Neural cell (in vitro differentiated cells): ENCODE measurements at regions not wholly inside any gene's neighbourhood (a gene's known extent, or its start where the extent isn't known, plus 50 kb on each side); places are given as distances from the start of the nearest gene placed in this dataset.

ENCODE experiments used
- CTCF ChIP-seq: fragments of 450-650 bp; IDR thresholded peaks from 2 replicates; pipeline ENCODE4 v1.5.1; 2014; ENCODE audit warnings: antibody characterized with exemption, mild to moderate bottlenecking, moderate library complexity; ENCODE audit not compliant: poor library complexity, severe bottlenecking
- EP300 ChIP-seq: fragments of 450-650 bp; conservative IDR thresholded peaks from 2 replicates; pipeline ENCODE4 v1.6.1; 2014; ENCODE audit warnings: antibody characterized with exemption, mild to moderate bottlenecking, moderate library complexity; ENCODE audit not compliant: poor library complexity, severe bottlenecking
- EZH2 ChIP-seq: fragments of 200-600, 300-800 bp; shearing (Covaris generic), sonication (generic); IDR thresholded peaks from 2 replicates; pipeline ENCODE4 v1.6.1; 2014; ENCODE audit warnings: antibody characterized with exemption, low read length, borderline replicate concordance, mild to moderate bottlenecking; ENCODE audit not compliant: insufficient read depth, poor library complexity, severe bottlenecking
- MXI1 ChIP-seq: fragments of 450-650 bp; conservative IDR thresholded peaks from 2 replicates; pipeline ENCODE4 v1.6.1; 2014; ENCODE audit warnings: antibody characterized with exemption, mild to moderate bottlenecking; ENCODE audit not compliant: poor library complexity, severe bottlenecking
- POLR2AphosphoS5 ChIP-seq: IDR thresholded peaks from 2 replicates; pipeline ENCODE4 v1.6.1; 2012
- RAD21 ChIP-seq: fragments of 450-650 bp; conservative IDR thresholded peaks from 2 replicates; pipeline ENCODE4 v1.6.1; 2014; ENCODE audit warnings: antibody characterized with exemption, mild to moderate bottlenecking, moderate library complexity
- REST ChIP-seq: IDR thresholded peaks from 2 replicates; pipeline ENCODE4 v1.6.1; 2012; ENCODE audit warnings: borderline replicate concordance
- SMC3 ChIP-seq: fragments of 450-650 bp; conservative IDR thresholded peaks from 2 replicates; pipeline ENCODE4 v1.6.1; 2014; ENCODE audit warnings: antibody characterized with exemption, mild to moderate bottlenecking, moderate library complexity; ENCODE audit not compliant: poor library complexity
- TAF1 ChIP-seq: IDR thresholded peaks from 2 replicates; pipeline ENCODE4 v1.6.1; 2012; ENCODE audit warnings: low read depth

GRCh38 chr3:55322638-55323037, 164.5 kb downstream of the WNT5A start:
- TF ChIP-seq CTCF = no peak
- TF ChIP-seq EZH2 = no peak
- TF ChIP-seq MXI1 = no peak
- no peak for TF ChIP-seq EP300
- no peak for TF ChIP-seq TAF1
- TF ChIP-seq REST = no peak
- TF ChIP-seq POLR2AphosphoS5 = no peak
- no peak for TF ChIP-seq RAD21
- TF ChIP-seq SMC3 = no peak
